Esophagus muscularis mucosa (tissue), 4 donors: ENCODE measurements at regions not wholly inside any gene's neighbourhood (a gene's known extent, or its start where the extent isn't known, plus 50 kb on each side); places are given as distances from the start of the nearest gene placed in this dataset.

ENCODE experiments used
- EP300 ChIP-seq: sonication (generic); formaldehyde crosslinking; IDR thresholded peaks from one replicate; pipeline ENCODE4 v1.6.1; 2017; ENCODE audit warnings: antibody characterized with exemption
- POLR2A ChIP-seq: fragments of 450-650 bp; IDR thresholded peaks from one replicate; pipeline ENCODE4 v1.6.1; 2017; ENCODE audit warnings: antibody characterized with exemption, moderate library complexity, mild to moderate bottlenecking, low read depth
- POLR2AphosphoS5 ChIP-seq, 2 donors: sonication (generic); formaldehyde crosslinking; IDR thresholded peaks; one replicate each; pipeline ENCODE4 v1.6.1; 2017; ENCODE audit warnings: antibody characterized with exemption in 2 of 2
- TF ChIP-seq, protein P1 (sequence below), 3 experiments: fragments of 200-600 bp in 2 of 3; fragments of 450-650 bp in 1 of 3; sonication (generic) in 2 of 3; IDR thresholded peaks; one replicate each; pipeline ENCODE4 v1.5.1; 2017 to 2019; ENCODE audit warnings: antibody characterized with exemption in 3 of 3, mild to moderate bottlenecking in 2 of 3, moderate library complexity in 1 of 3

- TF ChIP-seq, protein P1, sequence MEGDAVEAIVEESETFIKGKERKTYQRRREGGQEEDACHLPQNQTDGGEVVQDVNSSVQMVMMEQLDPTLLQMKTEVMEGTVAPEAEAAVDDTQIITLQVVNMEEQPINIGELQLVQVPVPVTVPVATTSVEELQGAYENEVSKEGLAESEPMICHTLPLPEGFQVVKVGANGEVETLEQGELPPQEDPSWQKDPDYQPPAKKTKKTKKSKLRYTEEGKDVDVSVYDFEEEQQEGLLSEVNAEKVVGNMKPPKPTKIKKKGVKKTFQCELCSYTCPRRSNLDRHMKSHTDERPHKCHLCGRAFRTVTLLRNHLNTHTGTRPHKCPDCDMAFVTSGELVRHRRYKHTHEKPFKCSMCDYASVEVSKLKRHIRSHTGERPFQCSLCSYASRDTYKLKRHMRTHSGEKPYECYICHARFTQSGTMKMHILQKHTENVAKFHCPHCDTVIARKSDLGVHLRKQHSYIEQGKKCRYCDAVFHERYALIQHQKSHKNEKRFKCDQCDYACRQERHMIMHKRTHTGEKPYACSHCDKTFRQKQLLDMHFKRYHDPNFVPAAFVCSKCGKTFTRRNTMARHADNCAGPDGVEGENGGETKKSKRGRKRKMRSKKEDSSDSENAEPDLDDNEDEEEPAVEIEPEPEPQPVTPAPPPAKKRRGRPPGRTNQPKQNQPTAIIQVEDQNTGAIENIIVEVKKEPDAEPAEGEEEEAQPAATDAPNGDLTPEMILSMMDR (IDR thresholded peaks at IDR 0.05): no peak
- TF ChIP-seq POLR2A (no peak), POLR2AphosphoS5 (IDR thresholded peaks at IDR 0.05) (no peak), EP300 (no peak)
Observed at GRCh38 chr7:19224951-19225350, 79.7 kb upstream of the FERD3L start.
